GM18505 (cell line): ENCODE measurements at regions not wholly inside any gene's neighbourhood (a gene's known extent, or its start where the extent isn't known, plus 50 kb on each side); places are given as distances from the start of the nearest gene placed in this dataset.

Experiments
- ATAC-seq: cut with Tn5 transposase; IDR thresholded peaks from one replicate; pipeline ENCODE4 v1.9.1; 2021; ENCODE audit not compliant: unreplicated experiment
- POLR2A ChIP-seq: IDR thresholded peaks from 4 replicates; pipeline ENCODE4 v1.6.1; 2011; ENCODE audit warnings: borderline replicate concordance; ENCODE audit not compliant: insufficient read depth, insufficient read length; ENCODE audit errors: extremely low read depth

DNA sequence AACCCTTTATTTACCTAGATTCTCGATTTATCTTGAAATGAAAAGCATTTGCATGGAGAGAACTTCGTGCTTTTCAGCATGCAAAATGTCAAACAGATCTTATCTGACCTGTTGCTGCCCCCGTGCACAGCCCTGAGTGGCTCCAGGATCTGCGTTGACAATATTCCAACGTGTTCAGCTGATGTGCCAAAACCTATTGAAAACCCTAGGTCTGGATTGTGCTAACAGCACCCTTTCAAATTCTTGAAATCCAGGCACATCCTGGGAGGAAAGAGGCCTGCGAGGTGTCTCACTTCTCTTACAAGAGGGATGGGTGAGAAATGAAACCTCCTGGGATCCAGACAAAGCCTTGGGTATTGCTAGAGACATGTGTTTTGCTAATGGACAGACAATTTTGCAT is 231.8 kb downstream of the MAP2K4 start:
- no peak for ATAC-seq
- TF ChIP-seq POLR2A, result no peak

DNA sequence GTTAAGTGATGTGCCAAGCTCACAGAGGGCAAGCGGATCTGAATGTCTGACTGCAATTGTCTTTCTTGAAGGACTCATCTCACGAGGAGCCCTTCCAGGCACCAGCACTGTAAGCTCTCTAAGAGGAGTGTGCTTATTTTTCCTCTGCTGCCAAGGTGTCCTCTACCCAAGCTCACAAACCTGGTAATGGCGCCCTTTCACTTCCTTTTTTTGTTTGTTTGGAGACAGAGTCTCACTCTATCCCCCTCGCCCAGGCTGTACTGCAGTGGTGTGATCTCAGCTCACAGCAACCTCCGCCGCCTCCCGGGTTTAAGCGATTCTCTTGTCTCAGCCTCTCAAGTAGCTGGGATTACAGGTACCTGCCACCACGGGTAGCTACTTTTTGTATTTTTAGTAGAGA is 233.8 kb downstream of the MAP2K4 start:
- ATAC-seq, result no peak
- no peak for TF ChIP-seq POLR2A

- no peak for ATAC-seq
- no peak for TF ChIP-seq POLR2A
Observed at GRCh38 chr17:12256380-12256995, 235.8 kb downstream of the MAP2K4 start.

DNA sequence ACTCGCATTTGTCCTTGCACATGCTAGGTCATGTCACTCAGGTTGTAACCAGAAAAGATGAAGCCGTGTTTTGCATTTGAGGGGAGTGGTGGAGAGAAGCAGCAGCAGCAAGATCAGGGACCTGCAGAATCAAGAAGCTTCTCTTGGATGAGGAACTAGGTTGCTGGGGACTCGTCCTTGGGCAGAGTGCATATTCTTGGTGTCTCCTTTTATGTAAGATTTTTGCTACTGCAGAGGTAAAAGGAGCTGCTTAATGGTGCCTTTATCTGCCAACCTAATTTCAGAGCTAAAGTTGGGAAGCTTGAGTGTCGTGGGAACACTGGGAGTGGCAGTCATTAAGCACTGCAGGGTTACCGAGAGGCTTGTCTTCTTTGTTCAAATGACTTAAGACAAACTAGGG is 236.5 kb downstream of the MAP2K4 start:
- ATAC-seq, result no peak

GRCh38 chr17:12261354-12261753 is 240.7 kb downstream of the MAP2K4 start:
- TF ChIP-seq POLR2A, result no peak
- ATAC-seq, result no peak

More for the DNA sequence above, 236.5 kb downstream of the MAP2K4 start:
- TF ChIP-seq POLR2A, result no peak

DNA sequence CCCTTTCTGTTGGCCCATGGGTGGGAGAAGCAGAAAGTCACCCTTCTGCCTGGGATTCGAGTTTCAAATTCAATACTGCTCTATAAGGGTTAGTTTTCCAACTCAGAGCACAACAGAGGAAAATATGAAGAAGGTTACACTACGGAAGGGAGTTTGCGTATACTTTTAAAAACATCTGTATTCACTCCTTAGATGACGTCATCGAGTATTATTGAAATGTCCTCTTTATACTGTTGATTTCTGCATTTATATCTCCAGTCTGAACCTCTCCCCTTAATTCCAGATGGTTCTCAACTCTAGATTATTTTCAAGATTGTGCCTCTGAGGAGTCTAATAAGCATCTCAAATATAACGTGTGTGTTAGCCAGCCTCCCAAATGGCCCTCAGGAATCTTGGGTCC is 249.1 kb downstream of the MAP2K4 start:
- ATAC-seq, result no peak
- TF ChIP-seq POLR2A, result no peak

GRCh38 chr17:12277827-12278226 is 257.1 kb downstream of the MAP2K4 start:
- no peak for TF ChIP-seq POLR2A

DNA sequence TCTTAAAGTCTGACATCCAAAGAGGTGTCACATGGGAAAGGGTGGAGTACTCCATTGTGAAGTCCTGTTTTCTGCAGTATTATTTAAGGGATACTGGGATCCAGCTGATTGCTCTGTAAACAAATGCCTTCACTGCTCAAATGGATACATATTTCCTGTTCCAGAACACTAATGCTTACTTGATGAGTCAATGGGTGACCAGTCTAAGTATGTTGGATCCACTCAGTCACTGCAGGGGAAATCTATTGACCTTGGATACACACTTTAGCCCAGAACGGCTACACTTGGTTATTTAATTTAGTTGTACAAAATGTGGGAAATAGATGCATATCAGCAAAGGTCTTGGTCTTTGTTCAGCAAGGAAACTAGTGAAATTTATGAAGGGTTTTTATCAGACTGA is 261.4 kb downstream of the MAP2K4 start:
- TF ChIP-seq POLR2A, result no peak
- ATAC-seq, result no peak

More at GRCh38 chr17:12277827-12278226, 257.1 kb downstream of the MAP2K4 start:
- ATAC-seq, result no peak

GRCh38 chr17:12287953-12288352 is 267.3 kb downstream of the MAP2K4 start:
- no peak for ATAC-seq
- TF ChIP-seq POLR2A, result no peak

GRCh38 chr17:12290207-12290606 is 269.5 kb downstream of the MAP2K4 start:
- TF ChIP-seq POLR2A, result no peak
- ATAC-seq, result no peak

- ATAC-seq, result no peak
- no peak for TF ChIP-seq POLR2A
Observed at GRCh38 chr17:12296209-12296625, 275.5 kb downstream of the MAP2K4 start.

DNA sequence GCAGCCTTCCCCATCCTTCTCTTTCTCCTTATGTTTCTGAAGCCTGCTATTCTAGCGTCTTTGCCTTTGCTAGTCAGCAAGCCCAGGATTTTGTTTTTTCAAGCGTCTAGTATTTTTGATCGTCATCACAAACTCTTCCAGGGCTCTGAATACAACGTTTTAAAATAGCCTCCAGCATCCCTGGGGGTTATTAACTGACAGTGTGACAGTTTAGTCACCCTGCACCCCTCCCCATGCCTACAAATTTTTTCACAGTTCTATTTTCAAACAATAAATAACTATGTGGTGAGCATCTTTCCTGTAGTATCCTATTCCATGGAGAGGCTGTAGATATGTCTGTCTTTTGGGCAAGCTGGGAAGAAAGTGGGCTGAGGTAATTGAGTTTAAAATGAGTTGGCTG is 280.9 kb downstream of the MAP2K4 start:
- no peak for TF ChIP-seq POLR2A
- no peak for ATAC-seq

- no peak for TF ChIP-seq POLR2A
- ATAC-seq, result no peak
Observed at GRCh38 chr17:12302711-12303110, 282.0 kb downstream of the MAP2K4 start.

DNA sequence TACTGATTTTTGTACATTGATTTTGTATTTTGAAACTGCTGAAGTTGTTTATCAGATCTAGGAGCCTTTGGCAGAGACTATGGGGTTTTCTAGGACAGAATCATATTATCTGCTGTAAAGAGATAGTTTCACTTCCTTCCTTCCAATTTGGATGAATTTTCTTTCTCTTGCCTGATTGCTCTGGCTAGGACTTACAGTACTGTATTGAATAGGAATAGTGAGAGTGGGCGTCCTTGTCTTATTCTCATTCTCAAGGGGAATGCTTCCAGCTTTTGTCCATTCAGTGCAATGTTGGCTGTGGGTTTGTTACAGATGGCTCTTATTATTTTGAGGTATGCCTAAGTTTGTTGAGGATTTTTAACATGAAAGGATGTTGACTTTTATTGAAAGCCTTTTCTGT is 290.1 kb downstream of the MAP2K4 start:
- ATAC-seq, result no peak
- no peak for TF ChIP-seq POLR2A

DNA sequence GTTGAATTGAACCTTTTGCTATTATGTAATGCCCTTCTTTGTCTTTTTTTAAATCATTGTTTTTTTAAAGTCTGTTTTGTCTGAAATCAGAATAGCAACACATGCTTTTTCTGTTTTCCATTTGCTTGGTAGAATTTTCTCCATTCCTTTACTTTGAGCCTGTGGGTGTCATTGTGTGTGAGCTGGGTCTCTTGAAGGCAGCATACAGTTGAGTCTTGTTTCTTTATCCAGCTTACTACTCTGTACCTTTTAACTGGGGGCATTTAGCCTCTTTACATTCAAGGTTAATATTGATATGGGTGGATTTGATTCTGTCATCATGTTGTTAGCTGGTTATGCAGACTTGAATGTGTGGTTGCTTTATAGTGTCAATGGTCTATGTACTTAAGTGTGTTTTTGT is 292.0 kb downstream of the MAP2K4 start:
- ATAC-seq, result no peak
- no peak for TF ChIP-seq POLR2A

GRCh38 chr17:12313786-12314185 is 293.1 kb downstream of the MAP2K4 start:
- TF ChIP-seq POLR2A, result no peak
- no peak for ATAC-seq

DNA sequence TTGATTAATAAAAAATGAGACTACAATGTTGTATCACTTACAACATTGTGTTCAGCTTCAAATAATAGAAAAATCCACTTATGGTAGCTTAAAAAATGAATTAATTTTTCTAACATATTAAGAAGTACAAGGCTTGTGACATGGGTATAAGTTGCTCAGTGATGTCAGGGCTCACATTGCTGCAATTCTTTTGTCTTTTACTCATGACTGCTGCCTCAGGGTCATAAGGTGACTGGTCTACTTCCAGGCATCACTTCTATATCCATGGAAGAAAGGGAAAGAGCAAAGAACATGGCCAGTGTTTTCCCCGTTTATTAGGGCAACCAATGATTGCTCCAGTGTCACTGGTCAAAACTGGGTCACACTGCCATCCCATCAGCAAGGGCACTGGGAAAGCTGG is 295.3 kb downstream of the MAP2K4 start:
- ATAC-seq, result no peak
- no peak for TF ChIP-seq POLR2A
